Natural killer cell treated with Interleukin-12 subunit alpha and Interleukin-12 subunit beta and Interleukin-15 and Interleukin-18, amount 100 ng/mL, for 72 hours (primary cell): ENCODE measurements at regions not wholly inside any gene's neighbourhood (a gene's known extent, or its start where the extent isn't known, plus 50 kb on each side); places are given as distances from the start of the nearest gene placed in this dataset.

Experiments used
- ATAC-seq, 2 donors: fragments of 150-1000 bp; cut with Tn5 transposase in 1 of 2; sonication (Bioruptor Pico), chemical (Tn5 transposase) in 1 of 2; 2 replicates each; pipeline ENCODE4 v1.10.0; 2021
- DNase-seq: peaks from one replicate; pipeline ENCODE4 v3.0.0; 2022; ENCODE audit warnings: low spot score
- H3K27ac Mint-ChIP-seq, 2 donors: 1 replicate in 1 of 2; 2 replicates in 1 of 2; pipeline ENCODE4 v1.8.0; 2022; ENCODE audit warnings: mixed read lengths in 2 of 2, mild to moderate bottlenecking in 1 of 2, moderate library complexity in 1 of 2
- H3K27me3 Mint-ChIP-seq, 2 donors: 1 replicate in 1 of 2; 2 replicates in 1 of 2; pipeline ENCODE4 v1.8.0; 2022; ENCODE audit warnings: mixed read lengths in 2 of 2
- H3K36me3 Mint-ChIP-seq: one replicate; pipeline ENCODE4 v1.8.0; 2022; ENCODE audit warnings: mixed read lengths
- H3K4me1 Mint-ChIP-seq, 2 donors: 1 replicate in 1 of 2; 2 replicates in 1 of 2; pipeline ENCODE4 v1.8.0; 2022; ENCODE audit warnings: low read depth in 2 of 2, mixed read lengths in 2 of 2, mild to moderate bottlenecking in 1 of 2
- H3K4me3 Mint-ChIP-seq: one replicate; pipeline ENCODE4 v1.8.0; 2022; ENCODE audit warnings: mixed read lengths
- H3K9me3 Mint-ChIP-seq: 2 replicates; pipeline ENCODE4 v1.8.0; 2022; ENCODE audit warnings: mixed read lengths

GRCh38 chr16:49165025-49165424 lies 116.6 kb downstream of the CBLN1 start:
- no peaks in the 10 kb centered on the region for H3K36me3 Mint-ChIP-seq
- no peaks in the 10 kb centered on the region for H3K4me1 Mint-ChIP-seq
- H3K27ac Mint-ChIP-seq, result no peak overlapping the region
- no peaks in the 10 kb centered on the region for H3K27me3 Mint-ChIP-seq
- ATAC-seq, result no peak
- no peak overlapping the region for H3K4me3 Mint-ChIP-seq
- no peak for DNase-seq
- peaks cover 2% of the 10 kb centered on the region for H3K9me3 Mint-ChIP-seq

- no peak for DNase-seq
- H3K36me3 Mint-ChIP-seq, result no peaks in the 10 kb centered on the region
These were observed 120.4 kb downstream of the CBLN1 start for GRCh38 chr16:49161191-49161590.

GRCh38 chr16:49158029-49158642 lies 123.5 kb downstream of the CBLN1 start:
- no peak overlapping the region for H3K4me3 Mint-ChIP-seq
- ATAC-seq (no peak), DNase-seq (no peak)
- H3K27ac Mint-ChIP-seq, result no peak overlapping the region
- peaks cover 15% of the 10 kb centered on the region for H3K9me3 Mint-ChIP-seq
- H3K27me3 Mint-ChIP-seq, result no peaks in the 10 kb centered on the region
- H3K4me1 Mint-ChIP-seq, result no peaks in the 10 kb centered on the region
- H3K36me3 Mint-ChIP-seq, result no peaks in the 10 kb centered on the region

More at GRCh38 chr16:49161191-49161590, 120.4 kb downstream of the CBLN1 start:
- H3K27me3 Mint-ChIP-seq, result no peaks in the 10 kb centered on the region
- H3K4me3 Mint-ChIP-seq, result no peak overlapping the region
- H3K4me1 Mint-ChIP-seq, result no peaks in the 10 kb centered on the region
- ATAC-seq, result no peak
- peaks cover 12% of the 10 kb centered on the region for H3K9me3 Mint-ChIP-seq
- H3K27ac Mint-ChIP-seq, result no peak overlapping the region

- DNase-seq, result no peak
- no peak for ATAC-seq
- H3K4me3 Mint-ChIP-seq, result no peak overlapping the region
- H3K9me3 Mint-ChIP-seq, result peaks cover 5% of the 10 kb centered on the region
- no peaks in the 10 kb centered on the region for H3K27me3 Mint-ChIP-seq
- H3K36me3 Mint-ChIP-seq, result no peaks in the 10 kb centered on the region
- H3K4me1 Mint-ChIP-seq, result no peaks in the 10 kb centered on the region
- no peak overlapping the region for H3K27ac Mint-ChIP-seq
These were observed 131.3 kb downstream of the CBLN1 start for GRCh38 chr16:49150341-49150740.

GRCh38 chr16:49148410-49148809 lies 133.2 kb downstream of the CBLN1 start:
- no peaks in the 10 kb centered on the region for H3K27me3 Mint-ChIP-seq
- no peak for DNase-seq

GRCh38 chr16:49140618-49141017 lies 141.0 kb downstream of the CBLN1 start:
- ATAC-seq (no peak), DNase-seq (no peak)
- Mint-ChIP-seq H3K27ac (no peak overlapping the region), H3K27me3 (no peaks in the 10 kb centered on the region), H3K36me3 (no peaks in the 10 kb centered on the region), H3K4me1 (no peaks in the 10 kb centered on the region), H3K4me3 (no peak overlapping the region), H3K9me3 (peaks cover 14% of the 10 kb centered on the region)

More at GRCh38 chr16:49148410-49148809, 133.2 kb downstream of the CBLN1 start:
- Mint-ChIP-seq H3K4me1 (no peaks in the 10 kb centered on the region), H3K4me3 (no peak overlapping the region), H3K27ac (no peak overlapping the region), H3K36me3 (no peaks in the 10 kb centered on the region), H3K9me3 (peaks cover 5% of the 10 kb centered on the region)
- ATAC-seq, result no peak

- no peak for ATAC-seq
- H3K4me3 Mint-ChIP-seq, result no peak overlapping the region
- no peak for DNase-seq
These were observed 151.2 kb downstream of the CBLN1 start for GRCh38 chr16:49130397-49130796.

GRCh38 chr16:49129935-49130334 lies 151.7 kb downstream of the CBLN1 start:
- DNase-seq (no peak), ATAC-seq (no peak)
- Mint-ChIP-seq H3K27me3 (no peaks in the 10 kb centered on the region), H3K27ac (no peak overlapping the region), H3K36me3 (no peaks in the 10 kb centered on the region), H3K4me3 (no peak overlapping the region), H3K4me1 (no peaks in the 10 kb centered on the region), H3K9me3 (no peaks in the 10 kb centered on the region)

More at GRCh38 chr16:49130397-49130796, 151.2 kb downstream of the CBLN1 start:
- no peaks in the 10 kb centered on the region for H3K9me3 Mint-ChIP-seq
- no peaks in the 10 kb centered on the region for H3K36me3 Mint-ChIP-seq
- no peak overlapping the region for H3K27ac Mint-ChIP-seq
- no peaks in the 10 kb centered on the region for H3K4me1 Mint-ChIP-seq
- H3K27me3 Mint-ChIP-seq, result no peaks in the 10 kb centered on the region

GRCh38 chr16:49128740-49129139 lies 152.9 kb downstream of the CBLN1 start:
- H3K27me3 Mint-ChIP-seq, result no peaks in the 10 kb centered on the region
- ATAC-seq (no peak), DNase-seq (no peak)
- no peaks in the 10 kb centered on the region for H3K36me3 Mint-ChIP-seq
- H3K27ac Mint-ChIP-seq, result no peak overlapping the region
- no peak overlapping the region for H3K4me3 Mint-ChIP-seq
- H3K9me3 Mint-ChIP-seq, result no peaks in the 10 kb centered on the region
- no peaks in the 10 kb centered on the region for H3K4me1 Mint-ChIP-seq

GRCh38 chr16:49127103-49127502 lies 154.5 kb downstream of the CBLN1 start:
- Mint-ChIP-seq H3K4me3 (no peak overlapping the region), H3K36me3 (no peaks in the 10 kb centered on the region)

GRCh38 chr16:49121636-49122035 lies 160.0 kb downstream of the CBLN1 start:
- H3K36me3 Mint-ChIP-seq, result no peaks in the 10 kb centered on the region
- no peaks in the 10 kb centered on the region for H3K4me1 Mint-ChIP-seq
- ATAC-seq (no peak), DNase-seq (no peak)
- H3K4me3 Mint-ChIP-seq, result no peak overlapping the region
- peaks cover 4% of the 10 kb centered on the region for H3K9me3 Mint-ChIP-seq
- no peak overlapping the region for H3K27ac Mint-ChIP-seq
- no peaks in the 10 kb centered on the region for H3K27me3 Mint-ChIP-seq

More at GRCh38 chr16:49127103-49127502, 154.5 kb downstream of the CBLN1 start:
- ATAC-seq, result no peak
- Mint-ChIP-seq H3K27me3 (no peaks in the 10 kb centered on the region), H3K4me1 (no peaks in the 10 kb centered on the region), H3K27ac (no peak overlapping the region), H3K9me3 (no peaks in the 10 kb centered on the region)
- DNase-seq, result no peak

GRCh38 chr16:49120631-49121030 lies 161.0 kb downstream of the CBLN1 start:
- H3K9me3 Mint-ChIP-seq, result peaks cover 4% of the 10 kb centered on the region
- ATAC-seq (no peak), DNase-seq (no peak)
- H3K4me1 Mint-ChIP-seq, result no peaks in the 10 kb centered on the region
- no peak overlapping the region for H3K27ac Mint-ChIP-seq
- no peaks in the 10 kb centered on the region for H3K36me3 Mint-ChIP-seq
- no peaks in the 10 kb centered on the region for H3K27me3 Mint-ChIP-seq
- H3K4me3 Mint-ChIP-seq, result no peak overlapping the region

- Mint-ChIP-seq H3K27ac (no peak overlapping the region), H3K9me3 (peaks cover 9% of the 10 kb centered on the region), H3K27me3 (peaks cover 0 to 11% of the 10 kb centered on the region in 2 donors), H3K4me3 (no peak overlapping the region), H3K36me3 (no peaks in the 10 kb centered on the region), H3K4me1 (no peaks in the 10 kb centered on the region)
- no peak for ATAC-seq
- no peak for DNase-seq
These were observed 164.8 kb downstream of the CBLN1 start for GRCh38 chr16:49116873-49117272.

GRCh38 chr16:49115956-49116355 lies 165.7 kb downstream of the CBLN1 start:
- H3K27ac Mint-ChIP-seq, result no peak overlapping the region
- peaks cover 0 to 11% of the 10 kb centered on the region in 2 donors for H3K27me3 Mint-ChIP-seq
- peaks cover 9% of the 10 kb centered on the region for H3K9me3 Mint-ChIP-seq
- no peaks in the 10 kb centered on the region for H3K4me1 Mint-ChIP-seq
- DNase-seq, result no peak
- no peak overlapping the region for H3K4me3 Mint-ChIP-seq
- H3K36me3 Mint-ChIP-seq, result no peaks in the 10 kb centered on the region
- no peak for ATAC-seq

- Mint-ChIP-seq H3K27me3 (peaks cover 0 to 11% of the 10 kb centered on the region in 2 donors), H3K9me3 (peaks cover 8% of the 10 kb centered on the region), H3K36me3 (no peaks in the 10 kb centered on the region), H3K4me1 (no peaks in the 10 kb centered on the region), H3K4me3 (no peak overlapping the region), H3K27ac (no peak overlapping the region)
- ATAC-seq (no peak), DNase-seq (no peak)
These were observed 168.9 kb downstream of the CBLN1 start for GRCh38 chr16:49112754-49113153.
